ENCODE measurements at regions not wholly inside any gene's neighbourhood (a gene's known extent, or its start where the extent isn't known, plus 50 kb on each side); places are given as distances from the start of the nearest gene placed in this dataset.
"Not testable (repeated sequence)": the region's sequence is repeated elsewhere in the genome, so short reads cannot be mapped to it uniquely, and the experiment has no call there.

- Histone ChIP-seq H3K4me3 (no peak overlapping the region), H3K4me1 (peaks cover 0 to 8% (median 0%) of the 10 kb centered on the region in 9 donors), H3K36me3 (no peaks in the 10 kb centered on the region), H3K9me3 (no peaks in the 10 kb centered on the region), H3K27me3 (no peaks in the 10 kb centered on the region), H3K27ac (no peak overlapping the region)
- no peak for DNase-seq
- intact Hi-C loops (cut with DNase I), result loop anchor here in 8 of 10 donors (5.0 to 10.0 kb wide), 11 partner anchors 141 to 849 kb away; partner anchors contain the start of gene PAX6 (in 1 of the 8)
- no peak for TF ChIP-seq CTCF (IDR thresholded peaks at IDR 0.05)
- ATAC-seq, result no peak
- WGBS, 2 donors, result 89 to 90% methylated on average over 7 of the region's 7 CpGs
Observed at GRCh38 chr11:31955838-31956237, 135.0 kb upstream of the RCN1 start.

GRCh38 chr11:31953803-31954327 is 137.0 kb upstream of the RCN1 start:
- no peak for ATAC-seq
- no peak for DNase-seq
- H3K27ac ChIP-seq, result no peak overlapping the region
- peaks cover 0 to 8% (median 0%) of the 10 kb centered on the region in 9 donors for H3K4me1 ChIP-seq
- H3K36me3 ChIP-seq, result no peaks in the 10 kb centered on the region
- intact Hi-C loops (cut with DNase I), result loop anchor here in 5 of 10 donors (10.0 kb wide), 6 partner anchors 139 to 719 kb away; partner anchors contain the start of gene PAX6 (in 1 of the 5)
- TF ChIP-seq CTCF (IDR thresholded peaks at IDR 0.05), result no peak
- H3K9me3 ChIP-seq, result no peaks in the 10 kb centered on the region
- WGBS, 2 donors, result 81 to 84% methylated on average over 6 of the region's 6 CpGs
- H3K4me3 ChIP-seq, result no peak overlapping the region
- no peaks in the 10 kb centered on the region for H3K27me3 ChIP-seq

GRCh38 chr11:31949733-31950200 is 138.6 kb upstream of the PAX6 start:
- H3K9me3 ChIP-seq, H3K27ac ChIP-seq, H3K27me3 ChIP-seq, H3K36me3 ChIP-seq, H3K4me1 ChIP-seq, ATAC-seq, DNase-seq, H3K4me3 ChIP-seq: not testable (repeated sequence)
- intact Hi-C loops (cut with DNase I), result loop anchor here in 5 of 10 donors (10.0 kb wide), 6 partner anchors 135 to 715 kb away; partner anchors contain the start of gene PAX6 (in 1 of the 5)

DNA sequence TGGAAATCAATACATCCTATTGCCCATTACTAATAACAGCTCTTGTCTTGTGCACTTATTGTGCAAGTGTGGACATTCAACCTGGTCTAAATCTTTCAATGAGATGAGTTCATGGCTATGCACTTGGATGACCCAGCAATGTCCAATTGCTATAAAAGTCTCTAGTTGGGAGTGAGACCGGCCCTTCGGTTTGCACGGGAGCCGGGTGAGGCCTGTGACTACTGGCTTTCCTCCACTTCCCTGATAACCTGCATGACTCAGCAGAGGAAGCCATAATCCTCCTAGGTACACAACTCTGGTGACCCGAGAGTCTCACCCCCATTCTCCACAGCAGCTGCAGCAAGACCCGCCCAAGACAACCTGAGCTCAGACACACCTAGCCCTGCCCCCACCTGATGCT is 135.9 kb upstream of the PAX6 start:
- ATAC-seq, result no peak

More for the DNA sequence above, 135.9 kb upstream of the PAX6 start:
- intact Hi-C loops (cut with DNase I), result no loop called here
- no peak for TF ChIP-seq CTCF (IDR thresholded peaks at IDR 0.05)
- H3K4me1 ChIP-seq, result no peaks in the 10 kb centered on the region
- peaks cover 0 to 5% (median 0%) of the 10 kb centered on the region in 7 donors for H3K27me3 ChIP-seq
- no peak for DNase-seq
- H3K27ac ChIP-seq, result no peak overlapping the region
- no peaks in the 10 kb centered on the region for H3K36me3 ChIP-seq
- H3K4me3 ChIP-seq, result no peak overlapping the region
- H3K9me3 ChIP-seq, result no peaks in the 10 kb centered on the region
- WGBS, 2 donors, result 73 to 90% methylated on average over 6 of the region's 6 CpGs
